Coronary artery (tissue), 2 donors: ENCODE measurements at regions not wholly inside any gene's neighbourhood (a gene's known extent, or its start where the extent isn't known, plus 50 kb on each side); places are given as distances from the start of the nearest gene placed in this dataset.

ENCODE experiments used
- DNase-seq: peaks from one replicate; pipeline ENCODE4 v3.0.0-alpha.2; 2017; ENCODE audit warnings: low spot score
- H3K27ac ChIP-seq, 2 donors: fragments of 200-600 bp; sonication (generic); one replicate each; pipeline ENCODE4 v1.5.1; 2016 to 2019
- H3K4me3 ChIP-seq: fragments of 200-600 bp; sonication (generic); 2 replicates; pipeline ENCODE4 v1.5.1; 2016; ENCODE audit warnings: mild to moderate bottlenecking, moderate library complexity
- TF ChIP-seq, protein P1 (sequence below): fragments of 200-600 bp; sonication (generic); IDR thresholded peaks from one replicate; pipeline ENCODE4 v1.5.1; 2019; ENCODE audit warnings: antibody characterized with exemption

GRCh38 chr7:428387-428786, 91.3 kb downstream of the PDGFA start:
- H3K4me3 ChIP-seq, result no peak overlapping the region
- TF ChIP-seq, protein P1, sequence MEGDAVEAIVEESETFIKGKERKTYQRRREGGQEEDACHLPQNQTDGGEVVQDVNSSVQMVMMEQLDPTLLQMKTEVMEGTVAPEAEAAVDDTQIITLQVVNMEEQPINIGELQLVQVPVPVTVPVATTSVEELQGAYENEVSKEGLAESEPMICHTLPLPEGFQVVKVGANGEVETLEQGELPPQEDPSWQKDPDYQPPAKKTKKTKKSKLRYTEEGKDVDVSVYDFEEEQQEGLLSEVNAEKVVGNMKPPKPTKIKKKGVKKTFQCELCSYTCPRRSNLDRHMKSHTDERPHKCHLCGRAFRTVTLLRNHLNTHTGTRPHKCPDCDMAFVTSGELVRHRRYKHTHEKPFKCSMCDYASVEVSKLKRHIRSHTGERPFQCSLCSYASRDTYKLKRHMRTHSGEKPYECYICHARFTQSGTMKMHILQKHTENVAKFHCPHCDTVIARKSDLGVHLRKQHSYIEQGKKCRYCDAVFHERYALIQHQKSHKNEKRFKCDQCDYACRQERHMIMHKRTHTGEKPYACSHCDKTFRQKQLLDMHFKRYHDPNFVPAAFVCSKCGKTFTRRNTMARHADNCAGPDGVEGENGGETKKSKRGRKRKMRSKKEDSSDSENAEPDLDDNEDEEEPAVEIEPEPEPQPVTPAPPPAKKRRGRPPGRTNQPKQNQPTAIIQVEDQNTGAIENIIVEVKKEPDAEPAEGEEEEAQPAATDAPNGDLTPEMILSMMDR, result no peak
- no peak overlapping the region for H3K27ac ChIP-seq
- DNase-seq, result no peak

DNA sequence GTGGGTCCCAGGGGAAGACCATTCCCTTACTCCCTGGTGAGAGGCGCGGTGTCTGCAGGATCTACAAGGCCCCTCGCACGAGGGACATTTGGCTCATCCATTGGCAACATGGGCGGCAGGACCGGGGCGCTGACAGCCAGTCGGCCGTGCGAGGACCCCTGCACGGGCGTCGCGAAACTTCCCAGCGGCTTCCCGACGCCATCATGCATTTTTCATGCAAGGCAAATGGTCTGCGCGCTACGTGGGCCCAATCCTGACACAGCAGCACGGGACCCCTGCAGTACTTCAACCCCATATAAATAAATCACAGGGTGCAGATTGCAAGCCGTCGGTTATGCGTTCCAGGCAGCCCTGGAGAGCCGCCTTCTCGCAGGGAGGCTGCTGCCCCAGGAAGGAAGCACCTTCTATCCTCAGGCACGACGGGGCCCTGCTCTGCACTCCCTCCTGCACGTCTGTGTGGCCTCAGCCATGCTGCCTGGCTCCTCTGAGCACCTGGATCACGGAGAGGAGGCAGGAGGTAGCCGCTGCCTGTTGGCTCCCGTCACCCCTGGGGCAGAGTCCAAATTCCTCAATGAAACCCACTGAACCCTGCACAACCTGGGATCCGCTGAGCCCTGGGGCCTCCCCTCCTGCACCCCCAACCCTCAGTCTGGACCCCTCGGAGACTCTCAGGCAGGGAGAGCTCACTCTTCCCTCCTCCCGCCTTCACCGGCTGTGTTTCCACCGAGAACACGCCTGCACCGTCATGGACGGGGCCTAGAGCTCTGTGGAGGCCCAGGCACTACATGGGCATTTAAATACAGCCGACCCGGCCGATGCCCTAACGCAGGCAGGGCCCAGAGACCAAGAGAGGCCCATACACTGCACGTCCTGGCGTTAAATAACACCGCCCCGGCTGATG, 90.5 kb downstream of the PDGFA start:
- H3K27ac ChIP-seq, result no peak overlapping the region
- H3K4me3 ChIP-seq, result no peak overlapping the region
- DNase-seq, result no peak
- TF ChIP-seq, protein P1, result no peak

DNA sequence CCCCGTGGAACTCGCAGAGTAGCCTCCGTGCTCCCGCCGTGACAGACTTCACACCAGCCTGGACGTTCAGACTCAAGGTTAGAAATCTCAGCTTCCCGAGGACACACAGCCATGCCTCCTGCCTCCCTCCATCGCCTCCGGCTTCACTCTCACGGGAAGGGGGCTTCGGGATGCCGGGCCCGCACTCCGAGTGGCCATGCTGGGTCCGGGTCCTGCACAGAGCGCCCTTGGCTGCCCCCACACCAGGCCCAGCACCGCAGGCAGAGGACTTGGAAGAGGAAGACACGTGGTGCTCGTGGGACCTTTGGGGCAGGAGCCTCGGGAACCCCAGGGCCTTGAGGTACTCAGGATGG, 89.8 kb downstream of the PDGFA start:
- H3K27ac ChIP-seq, result no peak overlapping the region
- TF ChIP-seq, protein P1, result no peak
- DNase-seq, result no peak
- no peak overlapping the region for H3K4me3 ChIP-seq

DNA sequence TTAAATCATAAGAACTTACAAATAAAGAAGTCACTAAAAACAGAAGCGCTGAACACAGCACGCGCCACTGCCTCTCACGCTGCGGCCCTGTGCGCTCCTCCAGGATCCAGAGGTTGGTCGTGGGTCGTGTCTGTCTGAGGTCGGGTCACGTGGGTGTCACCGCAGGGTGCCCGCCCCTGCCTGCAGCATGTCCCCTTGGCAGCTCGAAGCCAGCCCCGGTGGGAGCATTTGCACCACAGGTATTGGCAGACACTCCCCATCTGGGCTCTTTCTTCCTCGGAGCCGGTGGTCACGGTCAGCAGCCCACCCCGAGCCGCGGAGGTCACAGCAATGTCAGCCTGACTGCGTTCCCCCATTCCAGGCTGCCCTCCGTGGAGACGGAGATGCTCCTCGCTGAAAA, 88.6 kb downstream of the PDGFA start:
- TF ChIP-seq, protein P1, result no peak
- Histone ChIP-seq H3K4me3 (no peak overlapping the region), H3K27ac (no peak overlapping the region)
- no peak for DNase-seq

DNA sequence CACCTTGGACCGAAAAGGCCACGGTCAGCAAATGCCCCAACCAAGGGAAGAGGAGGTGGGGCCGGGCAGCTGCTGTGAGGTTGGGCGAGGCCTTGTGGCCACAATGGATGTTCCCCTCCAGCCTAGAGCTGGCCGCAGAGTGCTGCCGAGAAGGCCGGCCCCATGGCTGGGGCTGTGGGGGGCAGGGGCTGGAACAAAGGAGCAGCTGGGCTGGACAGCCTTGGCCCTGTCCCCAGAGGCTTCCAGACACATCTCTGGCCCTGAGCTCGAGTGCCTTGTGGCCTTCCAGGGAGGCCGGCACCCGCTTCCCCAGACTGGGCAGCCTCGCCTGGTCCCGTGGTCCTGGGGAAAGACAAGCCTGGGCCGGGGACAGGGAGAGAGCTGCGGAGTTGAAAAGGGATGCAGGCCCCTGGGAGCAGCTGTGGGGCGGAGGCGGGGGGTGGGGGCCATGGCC, 88.0 kb downstream of the PDGFA start:
- TF ChIP-seq, protein P1, result no peak
- DNase-seq, result no peak
- H3K4me3 ChIP-seq, result no peak overlapping the region
- no peak overlapping the region for H3K27ac ChIP-seq

- TF ChIP-seq, protein P1, result no peak
- Histone ChIP-seq H3K27ac (no peak overlapping the region), H3K4me3 (no peak overlapping the region)
- no peak for DNase-seq
Observed at GRCh38 chr7:432256-432655, 87.4 kb downstream of the PDGFA start.

DNA sequence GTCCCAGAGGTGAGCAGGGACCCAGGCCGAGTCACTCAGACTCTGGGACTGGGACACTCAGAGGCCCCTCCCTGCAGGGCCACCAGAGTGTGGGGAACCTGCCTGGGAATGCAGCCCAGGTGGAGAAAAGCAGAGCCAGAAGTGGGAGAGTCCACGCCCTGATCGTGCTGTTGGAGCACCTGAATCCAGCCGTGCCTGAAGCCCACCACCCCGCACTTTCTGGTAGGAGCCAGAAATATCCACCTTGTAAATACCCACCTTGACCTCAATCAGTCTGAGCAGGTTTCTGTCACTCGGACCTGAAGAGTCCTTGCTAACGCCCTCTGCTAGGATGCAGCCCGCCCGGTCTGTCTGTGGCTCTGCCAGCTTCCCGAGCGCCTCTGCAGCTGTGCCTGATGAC, 86.7 kb downstream of the PDGFA start:
- TF ChIP-seq, protein P1, result no peak
- no peak overlapping the region for H3K27ac ChIP-seq
- no peak overlapping the region for H3K4me3 ChIP-seq
- DNase-seq, result no peak
